WTC11 (cell line): ENCODE measurements at regions not wholly inside any gene's neighbourhood (a gene's known extent, or its start where the extent isn't known, plus 50 kb on each side); places are given as distances from the start of the nearest gene placed in this dataset.

Experiments used
- CREB1 ChIP-seq: sonication (generic); formaldehyde crosslinking; IDR thresholded peaks from 2 replicates; pipeline ENCODE4 v1.8.0; 2023; ENCODE audit warnings: mild to moderate bottlenecking, missing genetic modification reagents
- NR2C2 ChIP-seq: sonication (generic); formaldehyde crosslinking; IDR thresholded peaks from 2 replicates; pipeline ENCODE4 v1.8.0; 2022; ENCODE audit warnings: mild to moderate bottlenecking, missing genetic modification reagents
- TF ChIP-seq, protein P1 (sequence below): fragments of 200-600 bp; IDR thresholded peaks from 2 replicates; pipeline ENCODE4 v1.8.0; 2022; ENCODE audit warnings: antibody characterized with exemption

DNA sequence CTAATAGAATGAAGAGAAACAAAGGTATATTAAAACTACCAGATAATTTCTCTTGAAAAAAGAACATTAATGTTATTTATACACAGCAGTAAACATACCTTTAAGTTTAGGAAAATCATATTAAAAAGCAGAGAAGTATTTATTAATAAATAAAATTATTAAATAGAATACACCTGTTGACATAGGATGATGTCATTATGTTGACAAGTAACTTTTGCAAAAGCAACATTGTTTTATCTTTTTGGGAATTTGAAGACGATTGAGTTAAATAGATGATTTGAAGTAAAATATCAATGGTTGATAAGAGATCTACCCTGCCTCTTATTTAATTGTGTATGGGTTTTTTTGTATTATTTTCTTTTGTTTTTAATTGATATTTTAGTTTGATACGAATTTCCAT, 711.1 kb upstream of the NUDT12 start:
- TF ChIP-seq, protein P1, sequence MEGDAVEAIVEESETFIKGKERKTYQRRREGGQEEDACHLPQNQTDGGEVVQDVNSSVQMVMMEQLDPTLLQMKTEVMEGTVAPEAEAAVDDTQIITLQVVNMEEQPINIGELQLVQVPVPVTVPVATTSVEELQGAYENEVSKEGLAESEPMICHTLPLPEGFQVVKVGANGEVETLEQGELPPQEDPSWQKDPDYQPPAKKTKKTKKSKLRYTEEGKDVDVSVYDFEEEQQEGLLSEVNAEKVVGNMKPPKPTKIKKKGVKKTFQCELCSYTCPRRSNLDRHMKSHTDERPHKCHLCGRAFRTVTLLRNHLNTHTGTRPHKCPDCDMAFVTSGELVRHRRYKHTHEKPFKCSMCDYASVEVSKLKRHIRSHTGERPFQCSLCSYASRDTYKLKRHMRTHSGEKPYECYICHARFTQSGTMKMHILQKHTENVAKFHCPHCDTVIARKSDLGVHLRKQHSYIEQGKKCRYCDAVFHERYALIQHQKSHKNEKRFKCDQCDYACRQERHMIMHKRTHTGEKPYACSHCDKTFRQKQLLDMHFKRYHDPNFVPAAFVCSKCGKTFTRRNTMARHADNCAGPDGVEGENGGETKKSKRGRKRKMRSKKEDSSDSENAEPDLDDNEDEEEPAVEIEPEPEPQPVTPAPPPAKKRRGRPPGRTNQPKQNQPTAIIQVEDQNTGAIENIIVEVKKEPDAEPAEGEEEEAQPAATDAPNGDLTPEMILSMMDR, result no peak
- TF ChIP-seq CREB1 (CRISPR knock-in tag) (no peak), NR2C2 (CRISPR knock-in tag) (no peak)
